Astrocyte of the spinal cord (primary cell): ENCODE measurements at regions not wholly inside any gene's neighbourhood (a gene's known extent, or its start where the extent isn't known, plus 50 kb on each side); places are given as distances from the start of the nearest gene placed in this dataset.

Experiments
- DNase-seq: peaks from one replicate; pipeline ENCODE4 v3.0.0; 2011; ENCODE audit warnings: low read depth, low spot score
- H3K4me3 ChIP-seq: 2 replicates; pipeline ENCODE4 v1.5.1; 2011; ENCODE audit warnings: low read depth, mild to moderate bottlenecking, low read length, moderate library complexity
- in situ Hi-C: cut with HindIII; loops from 2 replicates; pipeline ENCODE4 v1.10.0; 2017; ENCODE audit warnings: low sequenced_read_pairs
- TF ChIP-seq, protein P1 (sequence below): IDR thresholded peaks from 2 replicates; pipeline ENCODE4 v1.5.1; 2012; ENCODE audit warnings: low read depth, mild to moderate bottlenecking, low read length, inconsistent platforms

DNA sequence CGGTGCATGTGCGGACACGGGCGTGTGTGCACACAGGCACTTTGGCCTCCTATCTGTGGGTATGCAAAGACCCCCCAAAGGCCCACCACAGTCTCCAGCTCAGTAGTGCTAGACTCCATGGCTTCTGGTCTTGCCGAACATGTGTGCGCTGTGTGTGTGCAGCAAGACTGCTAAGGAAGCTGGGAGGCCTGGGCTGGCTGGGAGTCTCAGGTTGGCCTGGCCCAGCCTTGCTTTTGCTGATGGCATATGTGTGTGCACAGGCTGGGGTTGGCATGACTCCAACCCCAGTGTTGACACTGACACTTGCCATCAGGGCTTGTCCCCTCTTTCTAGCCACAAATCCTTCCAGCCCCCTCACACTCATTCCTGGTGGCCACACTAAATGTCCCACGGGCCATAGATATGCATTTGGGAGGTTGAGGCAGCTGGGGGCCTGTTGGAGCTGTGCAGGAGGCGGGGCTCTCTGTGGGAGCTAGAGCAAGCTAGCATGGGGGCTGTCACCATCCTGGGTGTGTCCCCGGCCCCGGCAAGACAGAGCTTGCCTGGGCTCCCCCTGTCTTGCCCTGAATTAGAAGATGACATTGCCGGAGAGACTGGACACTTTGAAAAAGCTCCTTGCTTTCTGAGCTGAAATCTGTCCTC is 60.9 kb upstream of the NECTIN1 start:
- DNase-seq, result no peak
- H3K4me3 ChIP-seq, result no peak overlapping the region
- in situ Hi-C loops, result no loop called here
- TF ChIP-seq, protein P1, sequence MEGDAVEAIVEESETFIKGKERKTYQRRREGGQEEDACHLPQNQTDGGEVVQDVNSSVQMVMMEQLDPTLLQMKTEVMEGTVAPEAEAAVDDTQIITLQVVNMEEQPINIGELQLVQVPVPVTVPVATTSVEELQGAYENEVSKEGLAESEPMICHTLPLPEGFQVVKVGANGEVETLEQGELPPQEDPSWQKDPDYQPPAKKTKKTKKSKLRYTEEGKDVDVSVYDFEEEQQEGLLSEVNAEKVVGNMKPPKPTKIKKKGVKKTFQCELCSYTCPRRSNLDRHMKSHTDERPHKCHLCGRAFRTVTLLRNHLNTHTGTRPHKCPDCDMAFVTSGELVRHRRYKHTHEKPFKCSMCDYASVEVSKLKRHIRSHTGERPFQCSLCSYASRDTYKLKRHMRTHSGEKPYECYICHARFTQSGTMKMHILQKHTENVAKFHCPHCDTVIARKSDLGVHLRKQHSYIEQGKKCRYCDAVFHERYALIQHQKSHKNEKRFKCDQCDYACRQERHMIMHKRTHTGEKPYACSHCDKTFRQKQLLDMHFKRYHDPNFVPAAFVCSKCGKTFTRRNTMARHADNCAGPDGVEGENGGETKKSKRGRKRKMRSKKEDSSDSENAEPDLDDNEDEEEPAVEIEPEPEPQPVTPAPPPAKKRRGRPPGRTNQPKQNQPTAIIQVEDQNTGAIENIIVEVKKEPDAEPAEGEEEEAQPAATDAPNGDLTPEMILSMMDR, result no peak

DNA sequence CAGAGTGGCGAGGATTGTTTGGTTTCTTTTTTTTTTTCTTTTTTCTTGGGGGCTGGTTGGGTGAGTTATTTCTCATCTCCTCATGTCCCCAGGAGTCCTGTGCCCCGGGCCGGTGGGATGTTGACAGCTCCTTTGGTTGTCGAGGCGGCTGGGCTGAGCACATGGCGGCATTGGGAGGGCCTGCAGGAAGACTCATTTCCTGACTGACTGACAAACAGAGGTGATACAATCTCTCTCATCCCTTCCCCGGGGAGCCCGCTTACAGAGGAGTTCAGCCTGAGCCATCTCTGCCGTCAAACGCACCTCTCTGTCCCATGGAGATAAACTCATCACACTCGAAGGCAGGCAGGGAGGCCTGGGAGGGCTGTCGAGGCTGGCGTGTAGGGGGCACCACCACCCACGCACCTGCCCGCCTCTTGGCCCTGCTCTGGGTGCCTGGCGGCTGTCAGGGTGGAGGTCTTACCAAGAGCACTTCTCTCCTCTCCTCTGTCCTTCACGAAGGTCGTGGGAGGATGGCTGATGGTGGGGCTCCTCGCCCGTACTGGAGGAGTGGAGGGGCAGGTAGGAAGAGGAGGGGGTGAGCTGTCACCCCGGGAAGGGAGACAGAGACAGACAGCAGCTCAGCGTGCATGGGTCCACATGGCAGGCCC is 60.0 kb upstream of the NECTIN1 start:
- TF ChIP-seq, protein P1, result no peak
- DNase-seq, result no peak
- H3K4me3 ChIP-seq, result no peak overlapping the region
- in situ Hi-C loops, result no loop called here

DNA sequence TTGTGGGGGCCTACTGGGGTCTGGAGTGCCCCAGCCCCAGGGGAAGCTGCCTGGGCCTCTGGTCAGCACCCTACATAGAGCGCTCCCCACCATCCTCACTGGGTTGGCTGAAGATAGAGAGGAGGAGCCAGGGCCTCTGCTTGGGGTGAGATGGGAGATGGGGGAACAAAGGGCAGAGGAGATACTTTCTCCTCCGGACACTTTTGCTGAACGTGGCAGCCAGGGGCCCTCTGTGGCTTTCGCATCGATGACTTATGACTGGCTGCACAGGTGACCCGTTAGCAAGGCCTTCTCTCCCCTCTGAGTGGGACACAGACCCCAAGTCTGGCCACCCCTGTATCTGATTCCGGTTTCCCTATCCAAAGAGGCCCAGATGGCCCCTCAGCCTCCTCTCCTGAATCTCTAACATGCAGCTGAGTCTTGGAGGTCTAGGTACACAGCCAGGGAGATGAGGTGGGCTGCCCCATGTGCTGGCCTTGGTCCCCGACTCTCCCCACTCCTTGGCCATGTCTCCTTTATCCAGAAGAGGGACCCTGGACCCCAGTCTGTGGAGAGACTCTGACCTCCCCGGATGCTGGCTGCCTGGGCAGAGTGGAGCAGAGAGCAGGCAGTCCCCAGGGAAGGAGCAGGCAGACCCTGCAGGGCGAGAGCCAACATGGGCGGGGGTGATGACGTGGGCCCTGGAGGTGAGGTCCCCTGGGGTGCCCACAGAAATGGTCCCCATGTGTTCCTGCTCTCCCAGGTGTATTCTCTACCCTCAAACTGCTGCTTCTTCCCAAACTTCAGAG is 59.3 kb upstream of the NECTIN1 start:
- in situ Hi-C loops, result no loop called here
- TF ChIP-seq, protein P1, result no peak
- no peak overlapping the region for H3K4me3 ChIP-seq
- DNase-seq, result no peak

DNA sequence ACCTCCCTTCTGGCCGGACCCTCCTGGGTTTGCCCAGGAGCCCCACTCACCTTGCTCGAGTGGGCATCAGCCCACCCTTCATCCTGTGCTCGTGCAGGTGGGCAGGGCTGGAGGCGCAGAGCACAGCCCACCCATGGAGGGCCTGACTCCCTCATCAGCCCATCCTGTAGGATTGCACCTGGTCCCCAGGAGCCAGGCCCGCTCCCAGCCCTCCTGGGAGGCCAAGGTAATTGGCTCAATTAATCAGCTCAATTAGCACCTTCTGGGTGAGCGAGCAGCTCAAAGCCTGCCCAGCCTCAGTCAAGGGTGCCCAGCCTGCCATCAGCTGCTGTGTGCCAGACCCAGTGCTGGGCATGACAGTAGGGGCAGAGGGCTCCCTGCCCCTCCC is 58.1 kb upstream of the NECTIN1 start:
- in situ Hi-C loops, result no loop called here
- H3K4me3 ChIP-seq, result no peak overlapping the region
- no peak for DNase-seq
- TF ChIP-seq, protein P1, result no peak

DNA sequence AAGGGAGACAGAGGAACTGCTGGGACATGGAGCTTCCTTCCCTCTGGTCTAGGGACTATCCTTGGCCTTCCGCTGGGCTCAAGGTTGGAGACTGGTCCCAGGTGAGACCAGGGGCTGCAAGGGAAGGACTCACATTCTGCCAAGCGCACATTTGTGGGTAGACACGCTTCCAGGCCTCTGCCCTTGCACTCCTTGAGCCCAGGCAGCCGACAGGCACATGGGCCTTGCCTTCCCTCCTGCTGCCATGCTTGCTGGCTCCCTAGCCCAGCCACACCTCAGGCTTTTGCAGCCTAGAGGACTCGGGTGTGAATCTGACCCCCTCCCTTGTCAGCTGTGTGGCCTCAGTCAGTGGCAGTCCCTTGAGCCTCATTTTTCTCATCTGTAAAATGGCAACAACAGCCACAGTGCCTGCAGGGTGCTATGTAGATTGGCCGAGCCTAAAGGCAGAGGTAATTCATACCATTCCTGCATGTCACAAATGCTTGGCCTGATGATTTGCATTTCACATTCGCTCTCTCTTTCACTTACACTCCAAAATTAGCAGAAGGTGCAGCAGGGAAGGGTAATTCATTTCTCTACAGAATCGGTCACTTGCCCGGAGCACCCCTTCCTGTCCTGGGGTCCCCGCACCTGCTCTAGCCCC is 57.6 kb upstream of the NECTIN1 start:
- in situ Hi-C loops, result no loop called here
- H3K4me3 ChIP-seq, result no peak overlapping the region
- no peak for DNase-seq
- TF ChIP-seq, protein P1, result no peak

DNA sequence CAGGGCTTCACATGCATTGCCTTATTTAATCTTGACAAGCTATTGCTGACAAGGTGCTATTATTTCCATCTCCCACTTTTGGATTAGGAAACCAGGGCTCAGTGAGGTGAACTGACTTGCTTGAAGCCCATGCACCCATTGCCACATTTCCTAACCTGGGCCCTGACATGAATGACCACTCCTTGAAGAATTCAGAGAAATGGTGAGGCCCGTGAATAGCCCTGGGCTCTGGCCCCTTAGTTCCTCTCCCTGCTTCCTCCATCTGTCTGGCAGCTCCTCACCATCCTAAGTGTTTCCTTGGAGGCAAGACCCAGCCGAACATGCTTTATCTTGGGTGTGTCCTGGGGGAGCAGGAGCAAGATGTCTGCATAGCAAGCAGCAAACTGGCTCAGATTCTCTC is 56.1 kb upstream of the NECTIN1 start:
- in situ Hi-C loops, result no loop called here
- no peak overlapping the region for H3K4me3 ChIP-seq
- no peak for DNase-seq
- TF ChIP-seq, protein P1, result no peak
